Lung microvascular endothelial cell (primary cell): ENCODE measurements at regions not wholly inside any gene's neighbourhood (a gene's known extent, or its start where the extent isn't known, plus 50 kb on each side); places are given as distances from the start of the nearest gene placed in this dataset.

Experiments used
- DNase-seq, 2 donors: peaks; one replicate each; pipeline versions ENCODE4 v3.0.0 to v3.0.0-alpha.2; 2010; ENCODE audit warnings: low read depth in 2 of 2

- DNase-seq: no peak
These were observed 82.9 kb downstream of the ELOVL4 start for GRCh38 chr6:79864421-79864820.

- DNase-seq: no peak
These were observed 83.4 kb downstream of the ELOVL4 start for GRCh38 chr6:79864001-79864400.

GRCh38 chr6:79863566-79863965 lies 83.8 kb downstream of the ELOVL4 start:
- no peak for DNase-seq

GRCh38 chr6:79862711-79863110 lies 84.6 kb downstream of the ELOVL4 start:
- no peak for DNase-seq

- no peak for DNase-seq
These were observed 85.2 kb downstream of the ELOVL4 start for GRCh38 chr6:79862126-79862525.

- DNase-seq: no peak
These were observed 86.3 kb downstream of the ELOVL4 start for GRCh38 chr6:79861023-79861422.

- no peak for DNase-seq
These were observed 99.9 kb downstream of the ELOVL4 start for GRCh38 chr6:79847426-79847825.

GRCh38 chr6:79842376-79843040 lies 104.8 kb downstream of the ELOVL4 start:
- DNase-seq: no peak

GRCh38 chr6:79841577-79842375 lies 105.6 kb downstream of the ELOVL4 start:
- DNase-seq: peak in 1 of 2 donors; percentile 7

GRCh38 chr6:79838851-79839250 lies 108.5 kb downstream of the ELOVL4 start:
- DNase-seq: no peak

- no peak for DNase-seq
These were observed 113.4 kb downstream of the ELOVL4 start for GRCh38 chr6:79833964-79834284.

GRCh38 chr6:79833264-79833963 lies 113.9 kb downstream of the ELOVL4 start:
- DNase-seq: no peak

GRCh38 chr6:79832723-79833122 lies 114.6 kb downstream of the ELOVL4 start:
- DNase-seq: no peak

- DNase-seq: no peak
These were observed 123.2 kb downstream of the ELOVL4 start for GRCh38 chr6:79824202-79824601.

- peak in 1 of 2 donors; percentile 3 for DNase-seq
These were observed 125.5 kb downstream of the ELOVL4 start for GRCh38 chr6:79821859-79822258.

- DNase-seq: peak; percentile 12 to 50
These were observed 128.9 kb downstream of the ELOVL4 start for GRCh38 chr6:79818471-79818870.

- no peak for DNase-seq
These were observed 132.4 kb downstream of the ELOVL4 start for GRCh38 chr6:79814940-79815339.

GRCh38 chr6:79813854-79814709 lies 133.3 kb downstream of the ELOVL4 start:
- peak; percentile 68 to 82 for DNase-seq

- DNase-seq: no peak
These were observed 134.1 kb downstream of the ELOVL4 start for GRCh38 chr6:79813143-79813850.

- no peak for DNase-seq
These were observed 135.2 kb downstream of the ELOVL4 start for GRCh38 chr6:79812195-79812594.

GRCh38 chr6:79810871-79811270 lies 136.5 kb downstream of the ELOVL4 start:
- no peak for DNase-seq
